ENCODE measurements at regions not wholly inside any gene's neighbourhood (a gene's known extent, or its start where the extent isn't known, plus 50 kb on each side); places are given as distances from the start of the nearest gene placed in this dataset.

DNA sequence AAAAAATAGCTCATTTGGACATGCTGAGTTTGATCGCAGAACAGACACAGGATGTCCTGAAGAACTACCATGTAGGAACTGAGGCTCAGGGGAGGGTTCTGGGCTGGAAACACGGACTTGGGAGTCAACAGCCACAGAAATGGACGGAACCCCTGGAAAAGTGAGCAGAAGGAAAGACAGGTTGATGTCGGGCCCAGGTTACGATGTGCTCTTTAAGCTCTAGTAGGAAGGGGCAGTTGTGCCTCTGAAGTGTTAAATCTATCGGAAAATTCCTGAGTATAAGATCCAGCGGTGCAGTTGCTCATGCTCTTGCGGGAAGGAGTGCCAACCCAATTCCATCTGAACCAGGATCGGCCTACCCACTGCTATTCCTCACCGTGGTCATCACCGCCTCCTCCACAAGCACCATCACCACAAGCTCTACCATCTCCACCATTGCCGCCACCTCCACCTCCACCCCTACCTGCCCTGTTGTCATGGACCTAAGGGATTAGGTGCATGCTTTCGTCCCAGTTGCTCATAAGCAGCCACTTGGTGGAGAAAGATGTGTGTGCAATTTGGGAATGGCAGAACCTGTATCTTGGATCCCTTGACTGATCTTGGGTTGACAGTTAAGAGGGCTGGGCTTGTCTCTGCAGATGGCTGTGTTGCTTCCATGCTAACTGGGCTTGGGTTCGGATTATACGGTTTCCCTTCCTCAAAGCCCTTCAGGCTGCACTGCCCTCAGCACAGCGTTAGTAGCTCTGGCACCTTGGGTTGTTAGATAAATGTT, 108.5 kb downstream of the ASB7 start:
- Histone ChIP-seq H3K4me1 (peaks cover 0 to 10% (median under 1%) of the 10 kb centered on the region in 4 donors), H3K9me3 (no peaks in the 10 kb centered on the region), H3K36me3 (no peaks in the 10 kb centered on the region), H3K27ac (no peak overlapping the region), H3K4me3 (no peak overlapping the region), H3K27me3 (peaks cover 0 to 36% of the 10 kb centered on the region in 2 donors)
- TF ChIP-seq POLR2A (IDR thresholded peaks at IDR 0.05): no peak
- TF ChIP-seq, protein P1, sequence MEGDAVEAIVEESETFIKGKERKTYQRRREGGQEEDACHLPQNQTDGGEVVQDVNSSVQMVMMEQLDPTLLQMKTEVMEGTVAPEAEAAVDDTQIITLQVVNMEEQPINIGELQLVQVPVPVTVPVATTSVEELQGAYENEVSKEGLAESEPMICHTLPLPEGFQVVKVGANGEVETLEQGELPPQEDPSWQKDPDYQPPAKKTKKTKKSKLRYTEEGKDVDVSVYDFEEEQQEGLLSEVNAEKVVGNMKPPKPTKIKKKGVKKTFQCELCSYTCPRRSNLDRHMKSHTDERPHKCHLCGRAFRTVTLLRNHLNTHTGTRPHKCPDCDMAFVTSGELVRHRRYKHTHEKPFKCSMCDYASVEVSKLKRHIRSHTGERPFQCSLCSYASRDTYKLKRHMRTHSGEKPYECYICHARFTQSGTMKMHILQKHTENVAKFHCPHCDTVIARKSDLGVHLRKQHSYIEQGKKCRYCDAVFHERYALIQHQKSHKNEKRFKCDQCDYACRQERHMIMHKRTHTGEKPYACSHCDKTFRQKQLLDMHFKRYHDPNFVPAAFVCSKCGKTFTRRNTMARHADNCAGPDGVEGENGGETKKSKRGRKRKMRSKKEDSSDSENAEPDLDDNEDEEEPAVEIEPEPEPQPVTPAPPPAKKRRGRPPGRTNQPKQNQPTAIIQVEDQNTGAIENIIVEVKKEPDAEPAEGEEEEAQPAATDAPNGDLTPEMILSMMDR (IDR thresholded peaks at IDR 0.05): no peak
- 73% methylated on average over 7 of the region's 16 CpGs for WGBS (ENCODE audit: insufficient coverage, low coverage, low lambda C conversion rate, missing lambda C conversion rate)
- ATAC-seq (no peak), DNase-seq (no peak)
- intact Hi-C loops (cut with DNase I): no loop called here

DNA sequence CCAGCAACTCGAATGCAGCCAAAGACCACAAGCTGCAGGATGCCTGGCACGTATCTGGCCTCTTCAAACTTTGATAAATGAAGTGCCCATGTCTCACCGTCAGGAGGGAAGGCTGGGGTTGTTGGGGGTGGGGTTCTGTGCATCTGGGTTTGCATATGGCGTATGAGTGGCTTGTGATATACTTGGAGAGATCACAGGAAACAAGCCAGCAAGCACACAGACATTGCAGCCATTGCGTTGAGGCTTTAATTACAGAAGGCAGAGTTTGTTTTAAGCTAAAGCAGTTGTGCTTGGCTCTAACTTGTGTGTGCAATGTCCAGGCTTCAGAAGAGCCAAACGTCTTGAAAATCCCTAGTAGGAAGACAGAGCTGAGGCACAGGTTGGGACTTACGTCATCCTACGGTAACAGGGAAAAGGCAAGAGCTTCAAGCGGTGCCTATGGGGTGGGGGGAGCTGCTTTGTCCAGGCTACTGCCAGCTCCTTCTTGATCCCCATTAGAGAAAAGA, 109.2 kb downstream of the ASB7 start:
- Histone ChIP-seq H3K27me3 (peaks cover 0 to 34% of the 10 kb centered on the region in 2 donors), H3K4me3 (no peak overlapping the region), H3K4me1 (peaks cover 0 to 16% (median 4%) of the 10 kb centered on the region in 4 donors), H3K36me3 (no peaks in the 10 kb centered on the region), H3K27ac (no peak overlapping the region), H3K9me3 (no peaks in the 10 kb centered on the region)
- TF ChIP-seq, protein P1 (IDR thresholded peaks at IDR 0.05): no peak
- TF ChIP-seq POLR2A (IDR thresholded peaks at IDR 0.05): no peak
- intact Hi-C loops (cut with DNase I): no loop called here
- DNase-seq: no peak
- 18% methylated on average over 3 of the region's 9 CpGs for WGBS (ENCODE audit: insufficient coverage, low coverage, low lambda C conversion rate, missing lambda C conversion rate)
- ATAC-seq: no peak

DNA sequence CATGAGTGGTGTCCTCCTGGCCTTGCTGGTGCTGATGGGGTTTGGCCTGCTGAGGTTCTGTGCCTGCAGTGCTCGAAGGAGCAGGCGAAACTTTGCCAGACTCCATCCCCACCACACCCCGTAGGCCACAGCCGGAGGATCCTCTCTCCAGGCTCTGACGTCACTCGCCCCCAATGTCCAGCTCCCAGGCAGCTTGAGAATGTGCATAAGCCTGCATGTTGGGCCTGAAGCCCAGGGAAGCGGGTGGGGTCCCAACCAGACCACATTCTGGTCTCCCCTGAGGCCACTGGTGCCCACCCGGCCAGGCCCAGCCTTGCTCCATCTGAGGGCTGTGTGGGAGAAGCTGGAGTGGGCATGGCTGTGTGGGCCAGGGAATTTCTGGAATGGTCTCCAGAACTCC, 109.8 kb downstream of the ASB7 start:
- intact Hi-C loops (cut with DNase I): no loop called here
- H3K4me3 ChIP-seq: no peak overlapping the region
- TF ChIP-seq, protein P1 (IDR thresholded peaks at IDR 0.05): no peak
- no peak for TF ChIP-seq POLR2A (IDR thresholded peaks at IDR 0.05)
- peaks cover 0 to 28% of the 10 kb centered on the region in 2 donors for H3K27me3 ChIP-seq
- H3K36me3 ChIP-seq: no peaks in the 10 kb centered on the region
- H3K9me3 ChIP-seq: no peaks in the 10 kb centered on the region
- DNase-seq (no peak), ATAC-seq (no peak)
- 83% methylated on average over 2 of the region's 8 CpGs for WGBS (ENCODE audit: insufficient coverage, low coverage, low lambda C conversion rate, missing lambda C conversion rate)
- peaks cover 0 to 17% (median 4%) of the 10 kb centered on the region in 4 donors for H3K4me1 ChIP-seq
- H3K27ac ChIP-seq: no peak overlapping the region

DNA sequence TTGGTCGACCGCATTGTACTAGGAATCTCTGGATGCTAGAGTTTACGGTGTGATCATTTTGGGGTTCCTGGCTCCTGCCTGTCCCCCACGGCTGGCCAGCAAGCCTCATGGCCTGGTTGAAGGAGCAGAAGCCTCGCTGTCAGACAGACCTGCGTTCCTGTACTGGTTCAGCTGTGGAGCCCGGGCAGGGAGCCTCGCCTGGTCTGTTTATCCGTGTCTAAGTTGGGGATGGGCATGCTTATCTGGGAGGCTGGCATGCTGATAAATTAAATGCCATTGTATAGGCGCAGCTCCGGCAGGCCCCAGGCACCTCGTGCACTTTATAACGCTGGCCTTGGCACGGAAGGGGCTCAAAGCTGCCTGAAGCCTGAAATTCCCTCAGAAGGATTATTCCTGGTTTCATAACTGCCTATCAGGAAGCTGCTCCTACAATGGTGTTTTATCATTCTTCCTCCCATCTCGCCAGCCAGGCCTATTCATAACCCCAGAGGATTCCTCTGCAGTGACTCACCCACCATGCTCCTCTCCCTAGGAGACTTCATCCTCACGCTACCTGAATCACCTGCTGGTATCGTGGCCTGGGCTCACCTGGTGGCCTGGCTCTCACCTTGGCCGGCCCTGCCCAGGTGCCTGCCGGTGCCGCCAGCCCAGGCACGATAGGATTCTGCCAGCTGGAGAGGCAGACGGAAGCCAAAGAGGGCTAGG, 110.9 kb downstream of the ASB7 start:
- TF ChIP-seq, protein P1 (IDR thresholded peaks at IDR 0.05): no peak
- no peak for TF ChIP-seq POLR2A (IDR thresholded peaks at IDR 0.05)
- intact Hi-C loops (cut with DNase I): no loop called here
- DNase-seq (no peak), ATAC-seq (peak in 2 of 4 donors; percentile 2 to 13)
- peaks cover 0 to 18% of the 10 kb centered on the region in 2 donors for H3K27me3 ChIP-seq
- H3K27ac ChIP-seq: no peak overlapping the region
- no peak overlapping the region for H3K4me3 ChIP-seq
- H3K4me1 ChIP-seq: peaks cover 0 to 17% (median 4%) of the 10 kb centered on the region in 4 donors
- 40% methylated on average over 3 of the region's 22 CpGs for WGBS (ENCODE audit: insufficient coverage, low coverage, low lambda C conversion rate, missing lambda C conversion rate)
- no peaks in the 10 kb centered on the region for H3K36me3 ChIP-seq
- no peaks in the 10 kb centered on the region for H3K9me3 ChIP-seq
